Smooth muscle cell (in vitro differentiated cells): ENCODE measurements at regions not wholly inside any gene's neighbourhood (a gene's known extent, or its start where the extent isn't known, plus 50 kb on each side); places are given as distances from the start of the nearest gene placed in this dataset.

Experiments
- DNase-seq: peaks from one replicate; lab custom pipeline; 2025; ENCODE audit not compliant: unreplicated experiment; lab: John Stamatoyannopoulos, UW
- H2AFZ ChIP-seq: fragments of 200-600 bp; sonication (generic); 2 replicates; pipeline ENCODE4 v1.6.0; 2016; ENCODE audit warnings: antibody characterized with exemption, low read depth, mild to moderate bottlenecking
- H3F3A ChIP-seq: fragments of 200-600 bp; sonication (generic); 2 replicates; pipeline ENCODE4 v1.6.0; 2017; ENCODE audit warnings: antibody characterized with exemption, low read depth
- H3K27ac ChIP-seq: fragments of 200-600 bp; sonication (generic); 2 replicates; pipeline ENCODE4 v1.5.1; 2016; ENCODE audit warnings: low read depth, mild to moderate bottlenecking
- H3K27me3 ChIP-seq: fragments of 200-600 bp; sonication (generic); 2 replicates; pipeline ENCODE4 v1.6.1; 2016; ENCODE audit warnings: low read depth, mild to moderate bottlenecking
- H3K36me3 ChIP-seq: fragments of 200-600 bp; sonication (generic); 2 replicates; pipeline ENCODE4 v1.5.1; 2016; ENCODE audit warnings: low read depth
- H3K4me1 ChIP-seq: fragments of 200-600 bp; sonication (generic); 2 replicates; pipeline ENCODE4 v1.5.1; 2016; ENCODE audit warnings: low read depth
- H3K4me2 ChIP-seq: fragments of 200-600 bp; sonication (generic); 2 replicates; pipeline ENCODE4 v1.6.0; 2016; ENCODE audit warnings: mild to moderate bottlenecking
- H3K4me3 ChIP-seq: fragments of 200-600 bp; sonication (generic); 2 replicates; pipeline ENCODE4 v1.5.1; 2016; ENCODE audit warnings: mild to moderate bottlenecking
- H3K79me2 ChIP-seq: fragments of 200-600 bp; sonication (generic); 2 replicates; pipeline ENCODE4 v1.6.0; 2016; ENCODE audit warnings: low read depth, mild to moderate bottlenecking
- H3K9ac ChIP-seq: fragments of 200-600 bp; sonication (generic); 2 replicates; pipeline ENCODE4 v1.6.0; 2016; ENCODE audit warnings: low read depth
- H3K9me3 ChIP-seq: fragments of 200-600 bp; sonication (generic); replicated peaks from 2 replicates; pipeline ENCODE4 v1.5.1; 2016; ENCODE audit warnings: low read depth
- H4K20me1 ChIP-seq: fragments of 200-600 bp; sonication (generic); 2 replicates; pipeline ENCODE4 v1.6.0; 2016; ENCODE audit warnings: low read depth
- WGBS: methylation state at CpG from one replicate; pipeline ENCODE4 v1.1.7; 2016; ENCODE audit warnings: low lambda C conversion rate; 5-methylcytosine and 5-hydroxymethylcytosine counted together
- TF ChIP-seq, protein P1 (sequence below): fragments of 200-600 bp; sonication (generic); IDR thresholded peaks from 2 replicates; pipeline ENCODE4 v1.5.1; 2017; ENCODE audit warnings: borderline replicate concordance, mild to moderate bottlenecking, antibody characterized with exemption; ENCODE audit not compliant: insufficient read depth, poor library complexity, severe bottlenecking

DNA sequence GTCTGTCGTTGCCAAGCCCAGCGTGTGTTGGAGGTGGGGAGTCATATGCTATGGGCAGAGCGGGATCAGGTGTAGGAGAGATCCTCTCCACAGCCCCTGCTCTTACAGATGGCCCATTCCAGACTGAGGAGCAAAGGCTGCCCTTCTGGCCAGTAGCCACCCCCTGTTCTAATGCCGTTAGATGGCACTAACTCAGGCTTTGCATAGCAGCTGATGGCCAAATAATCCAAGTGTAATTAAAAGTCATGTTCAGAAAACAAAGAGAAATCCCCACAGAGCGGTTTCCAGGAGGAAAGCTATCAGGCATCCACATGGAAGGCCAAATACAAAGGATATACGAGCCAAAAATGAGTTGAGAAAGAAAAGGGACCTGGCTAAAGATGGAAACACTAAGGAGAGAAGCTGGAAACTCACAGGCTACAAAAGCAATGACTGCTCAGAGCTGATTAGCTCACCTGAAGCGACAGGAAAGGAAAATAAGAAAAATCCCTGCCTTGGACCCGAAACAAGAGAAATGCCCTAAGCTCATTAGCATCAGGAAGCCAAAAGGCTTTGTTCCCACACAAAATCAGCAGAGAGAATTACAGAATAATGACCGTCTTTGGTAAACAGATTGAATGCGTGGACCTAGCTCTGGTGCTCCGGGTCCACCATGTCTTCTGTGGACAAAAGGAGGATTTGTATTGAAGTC is 1002.4 kb upstream of the KLHL29 start:
- Histone ChIP-seq H3F3A (no peaks in the 10 kb centered on the region), H3K27me3 (peaks cover 4% of the 10 kb centered on the region), H3K9me3 (no peaks in the 10 kb centered on the region), H3K36me3 (no peaks in the 10 kb centered on the region), H3K4me2 (no peak overlapping the region), H3K4me1 (peaks cover 17% of the 10 kb centered on the region), H3K79me2 (no peaks in the 10 kb centered on the region), H4K20me1 (no peaks in the 10 kb centered on the region), H3K27ac (no peak overlapping the region), H2AFZ (no peak overlapping the region), H3K4me3 (no peak overlapping the region), H3K9ac (no peak overlapping the region)
- 88% methylated on average over 11 of the region's 11 CpGs for WGBS
- TF ChIP-seq, protein P1, sequence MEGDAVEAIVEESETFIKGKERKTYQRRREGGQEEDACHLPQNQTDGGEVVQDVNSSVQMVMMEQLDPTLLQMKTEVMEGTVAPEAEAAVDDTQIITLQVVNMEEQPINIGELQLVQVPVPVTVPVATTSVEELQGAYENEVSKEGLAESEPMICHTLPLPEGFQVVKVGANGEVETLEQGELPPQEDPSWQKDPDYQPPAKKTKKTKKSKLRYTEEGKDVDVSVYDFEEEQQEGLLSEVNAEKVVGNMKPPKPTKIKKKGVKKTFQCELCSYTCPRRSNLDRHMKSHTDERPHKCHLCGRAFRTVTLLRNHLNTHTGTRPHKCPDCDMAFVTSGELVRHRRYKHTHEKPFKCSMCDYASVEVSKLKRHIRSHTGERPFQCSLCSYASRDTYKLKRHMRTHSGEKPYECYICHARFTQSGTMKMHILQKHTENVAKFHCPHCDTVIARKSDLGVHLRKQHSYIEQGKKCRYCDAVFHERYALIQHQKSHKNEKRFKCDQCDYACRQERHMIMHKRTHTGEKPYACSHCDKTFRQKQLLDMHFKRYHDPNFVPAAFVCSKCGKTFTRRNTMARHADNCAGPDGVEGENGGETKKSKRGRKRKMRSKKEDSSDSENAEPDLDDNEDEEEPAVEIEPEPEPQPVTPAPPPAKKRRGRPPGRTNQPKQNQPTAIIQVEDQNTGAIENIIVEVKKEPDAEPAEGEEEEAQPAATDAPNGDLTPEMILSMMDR: no peak
- no peak for DNase-seq

DNA sequence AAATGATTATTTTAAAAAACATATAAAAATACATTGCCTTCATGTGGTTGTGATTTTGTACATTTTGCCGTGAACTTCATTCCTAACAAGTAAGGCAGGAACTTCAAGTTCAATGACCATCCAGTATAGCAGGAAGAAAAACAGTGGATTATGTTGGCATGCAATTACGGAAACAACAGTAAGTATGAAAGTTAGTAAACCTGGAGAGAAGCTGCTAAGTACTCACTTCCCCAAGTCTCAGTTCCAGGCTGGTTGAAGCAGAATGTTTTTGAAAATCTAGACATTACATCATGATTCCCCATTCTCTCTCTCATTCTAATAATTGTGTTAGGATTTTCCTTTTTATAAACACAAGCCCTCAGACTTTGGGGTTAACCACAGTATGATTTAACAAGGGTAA is 987.1 kb upstream of the KLHL29 start:
- Histone ChIP-seq H3K4me3 (no peak overlapping the region), H3F3A (no peaks in the 10 kb centered on the region), H3K4me1 (no peaks in the 10 kb centered on the region), H3K36me3 (no peaks in the 10 kb centered on the region), H3K27ac (no peak overlapping the region), H4K20me1 (no peaks in the 10 kb centered on the region), H3K27me3 (no peaks in the 10 kb centered on the region), H2AFZ (no peak overlapping the region), H3K9ac (no peak overlapping the region), H3K9me3 (no peaks in the 10 kb centered on the region), H3K4me2 (no peak overlapping the region), H3K79me2 (no peaks in the 10 kb centered on the region)
- DNase-seq: no peak
- TF ChIP-seq, protein P1: no peak
- WGBS: 69% methylated on average over 2 of the region's 2 CpGs

DNA sequence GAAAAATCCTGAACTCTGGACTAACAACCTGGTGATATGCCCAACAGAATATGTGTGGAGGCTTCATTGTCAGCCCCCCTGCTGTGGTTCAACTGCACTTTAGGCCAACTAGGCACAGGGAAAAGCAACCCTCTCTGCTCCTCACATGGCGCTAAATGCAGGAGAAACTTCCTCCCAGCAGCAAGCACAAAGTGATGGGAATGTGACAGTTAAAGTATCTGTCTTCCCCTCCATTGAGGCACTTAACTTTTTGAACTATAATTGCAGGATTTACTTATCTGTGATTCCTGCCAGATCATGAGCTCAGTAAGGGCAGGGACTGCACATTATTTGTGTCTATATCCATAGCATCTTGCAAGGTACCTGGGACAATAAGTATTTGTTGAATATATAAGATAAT is 981.2 kb upstream of the KLHL29 start:
- TF ChIP-seq, protein P1: no peak
- no peaks in the 10 kb centered on the region for H3K9me3 ChIP-seq
- 73% methylated on average over 1 of the region's 1 CpG for WGBS

DNA sequence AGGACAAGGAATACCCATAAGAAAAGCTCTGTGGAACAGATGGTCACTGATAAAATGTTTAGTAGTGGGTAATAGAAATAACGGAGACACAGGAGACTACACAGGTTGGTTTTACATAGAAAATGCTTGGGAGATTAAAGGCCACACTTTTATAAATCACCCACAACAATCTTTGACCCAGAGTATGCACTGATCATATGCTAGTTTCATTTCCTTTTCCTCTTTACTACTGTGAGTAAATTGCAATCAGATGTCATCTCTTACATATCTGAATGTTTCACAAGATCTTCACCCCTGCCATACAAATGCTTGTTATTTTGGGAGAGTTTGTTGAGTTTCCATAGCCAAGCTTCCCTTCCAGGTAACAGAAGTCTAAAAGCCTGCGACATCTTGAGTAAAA is 978.4 kb upstream of the KLHL29 start:
- WGBS: 92% methylated on average over 2 of the region's 2 CpGs
- Histone ChIP-seq H3K9me3 (no peaks in the 10 kb centered on the region), H3K27me3 (peaks cover 6% of the 10 kb centered on the region), H4K20me1 (no peaks in the 10 kb centered on the region), H3F3A (no peaks in the 10 kb centered on the region), H3K4me2 (no peak overlapping the region), H3K4me1 (no peaks in the 10 kb centered on the region), H3K36me3 (no peaks in the 10 kb centered on the region), H3K4me3 (no peak overlapping the region), H2AFZ (no peak overlapping the region), H3K27ac (no peak overlapping the region), H3K9ac (no peak overlapping the region), H3K79me2 (no peaks in the 10 kb centered on the region)
- TF ChIP-seq, protein P1: no peak
- no peak for DNase-seq

More for the DNA sequence above, 981.2 kb upstream of the KLHL29 start:
- Histone ChIP-seq H4K20me1 (no peaks in the 10 kb centered on the region), H3K9ac (no peak overlapping the region), H3K4me1 (no peaks in the 10 kb centered on the region), H3K27ac (no peak overlapping the region), H3K4me3 (no peak overlapping the region), H3K36me3 (no peaks in the 10 kb centered on the region), H2AFZ (no peak overlapping the region), H3F3A (no peaks in the 10 kb centered on the region), H3K27me3 (peaks cover 6% of the 10 kb centered on the region), H3K4me2 (no peak overlapping the region), H3K79me2 (no peaks in the 10 kb centered on the region)
- DNase-seq: no peak
